Mammary epithelial cell (primary cell): ENCODE measurements at regions not wholly inside any gene's neighbourhood (a gene's known extent, or its start where the extent isn't known, plus 50 kb on each side); places are given as distances from the start of the nearest gene placed in this dataset.

Experiments
- EZH2 ChIP-seq: IDR thresholded peaks from 2 replicates; pipeline ENCODE4 v1.6.1; 2012; ENCODE audit warnings: low read length, inconsistent platforms, borderline replicate concordance
- TF ChIP-seq, protein P1 (sequence below), 2 donors: IDR thresholded peaks in 1 of 2; conservative IDR thresholded peaks in 1 of 2; 2 replicates each; pipeline ENCODE4 v1.5.1; 2011 to 2012; ENCODE audit warnings: inconsistent platforms in 2 of 2, low read length in 2 of 2, mild to moderate bottlenecking in 2 of 2, control low read depth in 1 of 2, low read depth in 1 of 2; ENCODE audit not compliant: insufficient read depth in 1 of 2; ENCODE audit errors: extremely low read depth in 1 of 2

DNA sequence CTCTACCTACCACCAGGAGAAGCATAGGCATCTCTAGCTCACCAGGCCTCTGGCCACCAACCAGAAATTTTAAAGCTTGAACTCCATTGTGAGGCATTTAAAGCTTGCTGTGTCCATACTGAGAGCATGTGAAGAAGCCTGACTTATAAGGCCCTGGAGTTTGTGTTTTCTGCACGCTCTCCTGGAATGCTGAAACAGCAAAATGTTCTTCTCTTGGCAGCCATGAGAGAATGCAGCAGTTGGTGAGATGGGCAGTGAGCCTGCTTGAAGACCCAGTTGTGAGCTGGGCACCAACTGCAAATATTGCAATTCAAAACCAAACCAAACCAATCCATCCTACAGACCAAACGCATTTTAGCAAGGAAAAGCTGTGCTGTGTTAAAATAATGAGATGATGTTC, 170.0 kb upstream of the IVNS1ABP start:
- TF ChIP-seq, protein P1, sequence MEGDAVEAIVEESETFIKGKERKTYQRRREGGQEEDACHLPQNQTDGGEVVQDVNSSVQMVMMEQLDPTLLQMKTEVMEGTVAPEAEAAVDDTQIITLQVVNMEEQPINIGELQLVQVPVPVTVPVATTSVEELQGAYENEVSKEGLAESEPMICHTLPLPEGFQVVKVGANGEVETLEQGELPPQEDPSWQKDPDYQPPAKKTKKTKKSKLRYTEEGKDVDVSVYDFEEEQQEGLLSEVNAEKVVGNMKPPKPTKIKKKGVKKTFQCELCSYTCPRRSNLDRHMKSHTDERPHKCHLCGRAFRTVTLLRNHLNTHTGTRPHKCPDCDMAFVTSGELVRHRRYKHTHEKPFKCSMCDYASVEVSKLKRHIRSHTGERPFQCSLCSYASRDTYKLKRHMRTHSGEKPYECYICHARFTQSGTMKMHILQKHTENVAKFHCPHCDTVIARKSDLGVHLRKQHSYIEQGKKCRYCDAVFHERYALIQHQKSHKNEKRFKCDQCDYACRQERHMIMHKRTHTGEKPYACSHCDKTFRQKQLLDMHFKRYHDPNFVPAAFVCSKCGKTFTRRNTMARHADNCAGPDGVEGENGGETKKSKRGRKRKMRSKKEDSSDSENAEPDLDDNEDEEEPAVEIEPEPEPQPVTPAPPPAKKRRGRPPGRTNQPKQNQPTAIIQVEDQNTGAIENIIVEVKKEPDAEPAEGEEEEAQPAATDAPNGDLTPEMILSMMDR (conservative IDR thresholded peaks at IDR 0.05 in 1 of 2, IDR thresholded peaks at IDR 0.05 in 1 of 2; ENCODE audit: extremely low read depth in 1 of 2, insufficient read depth in 1 of 2, low read depth in 1 of 2, low read length in 2 of 2) = no peak
- TF ChIP-seq EZH2 = no peak
